ENCODE measurements at regions not wholly inside any gene's neighbourhood (a gene's known extent, or its start where the extent isn't known, plus 50 kb on each side); places are given as distances from the start of the nearest gene placed in this dataset.

GRCh38 chr10:35922876-35923600, 280.9 kb upstream of the FZD8 start:
- Histone ChIP-seq H3K79me2 (ENCODE audit: insufficient read depth, low read length) (no peaks in the 10 kb centered on the region), H3K9me2 (ENCODE audit: insufficient read depth) (no peaks in the 10 kb centered on the region), H3K9me3 (ENCODE audit: control insufficient read depth in 1 of 2, insufficient read depth in 1 of 2, low read depth in 1 of 2, low read length in 2 of 2) (no peaks in the 10 kb centered on the region; a peak in 1 of 4 replicates), H3K27me3 (ENCODE audit: insufficient read depth, low read length) (no peaks in the 10 kb centered on the region), H2AFZ (ENCODE audit: low read depth, low read length, poor library complexity, severe bottlenecking) (no peak overlapping the region), H4K20me1 (ENCODE audit: insufficient read depth) (no peaks in the 10 kb centered on the region), H3K36me3 (ENCODE audit: control insufficient read depth in 1 of 2, insufficient read depth in 2 of 2, low read length in 2 of 2) (no peaks in the 10 kb centered on the region), H3K9ac (ENCODE audit: low read length) (no peak overlapping the region), H3K4me2 (ENCODE audit: low read length) (no peak overlapping the region), H3K27ac (ENCODE audit: low read depth, low read length) (no peak overlapping the region), H3K4me3 (replicated peaks in 1 of 2; ENCODE audit: low read depth in 1 of 2, low read length in 2 of 2) (no peak overlapping the region), H3K4me1 (ENCODE audit: control insufficient read depth in 1 of 2, insufficient read depth in 2 of 2, low read length in 2 of 2) (no peaks in the 10 kb centered on the region)
- DNase-seq (ENCODE audit: low read depth, low spot score): no peak
- intact Hi-C loops (cut with micrococcal nuclease): no loop called here
- TF ChIP-seq SP1 (IDR thresholded peaks at IDR 0.05; ENCODE audit: low read depth): no peak
- TF ChIP-seq CEBPB (IDR thresholded peaks at IDR 0.05; ENCODE audit: low read depth): no peak
- no peak for TF ChIP-seq CTCF (IDR thresholded peaks at IDR 0.05 in 2 of 3, conservative IDR thresholded peaks at IDR 0.05 in 1 of 3; ENCODE audit: borderline replicate concordance in 1 of 3, insufficient read depth in 1 of 3, low read depth in 2 of 3, low read length in 2 of 3)
- TF ChIP-seq EZH2phosphoT487 (IDR thresholded peaks at IDR 0.05; ENCODE audit: borderline replicate concordance): no peak
- no peak for TF ChIP-seq REST (IDR thresholded peaks at IDR 0.05; ENCODE audit: low read depth)
- TF ChIP-seq RAD21 (IDR thresholded peaks at IDR 0.05; ENCODE audit: low read depth): no peak
- no peak for TF ChIP-seq ZNF274 (IDR thresholded peaks at IDR 0.05; ENCODE audit: low read depth, low read length)
- TF ChIP-seq POLR2A (IDR thresholded peaks at IDR 0.05; ENCODE audit: borderline replicate concordance, extremely low read depth, insufficient read depth, insufficient read length): no peak
- no peak for TF ChIP-seq ZFX (IDR thresholded peaks at IDR 0.05)
- TF ChIP-seq MAX (IDR thresholded peaks at IDR 0.05): no peak
- TF ChIP-seq POLR2AphosphoS5 (IDR thresholded peaks at IDR 0.05; ENCODE audit: low read depth, low read length): no peak
- CTCF ChIA-PET: no interaction called here
- no TSS peak for BruUV-seq (replicated peaks)
- ATAC-seq: no peak
- RAD21 ChIA-PET (ENCODE audit: low non-redundant PET in 1 of 2, low total read pairs in 2 of 2, uncharacterized antibody in 2 of 2, unreplicated experiment in 2 of 2): no interaction called here
- POLR2A ChIA-PET: no interaction called here
